Endothelial cell (in vitro differentiated cells): ENCODE measurements at regions not wholly inside any gene's neighbourhood (a gene's known extent, or its start where the extent isn't known, plus 50 kb on each side); places are given as distances from the start of the nearest gene placed in this dataset.

Experiments
- DNase-seq: peaks from one replicate; pipeline ENCODE4 v3.0.0; 2021; ENCODE audit warnings: low spot score
- H3K27ac Mint-ChIP-seq: one replicate; pipeline ENCODE4 v1.8.0; 2021; ENCODE audit warnings: mixed read lengths, inconsistent platforms; ENCODE audit not compliant: unreplicated experiment
- H3K27me3 Mint-ChIP-seq: one replicate; pipeline ENCODE4 v1.8.0; 2021; ENCODE audit warnings: mild to moderate bottlenecking, moderate library complexity, mixed read lengths, inconsistent platforms; ENCODE audit not compliant: unreplicated experiment
- H3K36me3 Mint-ChIP-seq: one replicate; pipeline ENCODE4 v1.8.0; 2021; ENCODE audit warnings: mild to moderate bottlenecking, low read depth, mixed read lengths, inconsistent platforms; ENCODE audit not compliant: unreplicated experiment
- H3K4me1 Mint-ChIP-seq: one replicate; pipeline ENCODE4 v1.8.0; 2021; ENCODE audit warnings: mild to moderate bottlenecking, mixed read lengths, inconsistent platforms; ENCODE audit not compliant: unreplicated experiment
- H3K4me3 Mint-ChIP-seq: one replicate; pipeline ENCODE4 v1.8.0; 2021; ENCODE audit warnings: mild to moderate bottlenecking, mixed read lengths, inconsistent platforms; ENCODE audit not compliant: unreplicated experiment
- H3K9me3 Mint-ChIP-seq: one replicate; pipeline ENCODE4 v1.8.0; 2021; ENCODE audit warnings: mixed read lengths, inconsistent platforms; ENCODE audit not compliant: unreplicated experiment
- CTCF ChIP-seq: fragments of 200-600 bp; sonication (generic); IDR thresholded peaks from one replicate; pipeline ENCODE4 v1.5.0; 2021; ENCODE audit warnings: antibody characterized with exemption; ENCODE audit not compliant: unreplicated experiment

- H3K27ac Mint-ChIP-seq: no peak overlapping the region
- peaks cover 4% of the 10 kb centered on the region for H3K27me3 Mint-ChIP-seq
- no peak for TF ChIP-seq CTCF
These were observed 130.2 kb upstream of the UMPS start for GRCh38 chr3:124599779-124600693.

GRCh38 chr3:124600765-124601164, 129.5 kb upstream of the UMPS start:
- H3K27me3 Mint-ChIP-seq: peaks cover 4% of the 10 kb centered on the region
- no peak for TF ChIP-seq CTCF
- peaks cover 17% of the 10 kb centered on the region for H3K36me3 Mint-ChIP-seq
- H3K9me3 Mint-ChIP-seq: no peaks in the 10 kb centered on the region
- no peak overlapping the region for H3K27ac Mint-ChIP-seq
- H3K4me1 Mint-ChIP-seq: peaks cover 19% of the 10 kb centered on the region
- DNase-seq: no peak
- H3K4me3 Mint-ChIP-seq: no peak overlapping the region

More at GRCh38 chr3:124599779-124600693, 130.2 kb upstream of the UMPS start:
- Mint-ChIP-seq H3K4me3 (no peak overlapping the region), H3K9me3 (no peaks in the 10 kb centered on the region), H3K36me3 (peaks cover 17% of the 10 kb centered on the region), H3K4me1 (peaks cover 19% of the 10 kb centered on the region)
- no peak for DNase-seq

GRCh38 chr3:124601190-124601589, 129.1 kb upstream of the UMPS start:
- no peak for TF ChIP-seq CTCF
- H3K4me1 Mint-ChIP-seq: peaks cover 19% of the 10 kb centered on the region
- H3K27ac Mint-ChIP-seq: no peak overlapping the region
- no peak overlapping the region for H3K4me3 Mint-ChIP-seq
- H3K27me3 Mint-ChIP-seq: peaks cover 4% of the 10 kb centered on the region
- no peaks in the 10 kb centered on the region for H3K9me3 Mint-ChIP-seq
- no peak for DNase-seq
- peaks cover 17% of the 10 kb centered on the region for H3K36me3 Mint-ChIP-seq

- Mint-ChIP-seq H3K4me1 (peaks cover 15% of the 10 kb centered on the region), H3K27me3 (peaks cover 4% of the 10 kb centered on the region), H3K36me3 (peaks cover 17% of the 10 kb centered on the region), H3K4me3 (no peak overlapping the region), H3K27ac (no peak overlapping the region), H3K9me3 (no peaks in the 10 kb centered on the region)
- TF ChIP-seq CTCF: no peak
- no peak for DNase-seq
These were observed 127.1 kb upstream of the UMPS start for GRCh38 chr3:124602980-124603627.
